ENCODE measurements at regions not wholly inside any gene's neighbourhood (a gene's known extent, or its start where the extent isn't known, plus 50 kb on each side); places are given as distances from the start of the nearest gene placed in this dataset.
"Not testable (repeated sequence)": the region's sequence is repeated elsewhere in the genome, so short reads cannot be mapped to it uniquely, and the experiment has no call there.

DNA sequence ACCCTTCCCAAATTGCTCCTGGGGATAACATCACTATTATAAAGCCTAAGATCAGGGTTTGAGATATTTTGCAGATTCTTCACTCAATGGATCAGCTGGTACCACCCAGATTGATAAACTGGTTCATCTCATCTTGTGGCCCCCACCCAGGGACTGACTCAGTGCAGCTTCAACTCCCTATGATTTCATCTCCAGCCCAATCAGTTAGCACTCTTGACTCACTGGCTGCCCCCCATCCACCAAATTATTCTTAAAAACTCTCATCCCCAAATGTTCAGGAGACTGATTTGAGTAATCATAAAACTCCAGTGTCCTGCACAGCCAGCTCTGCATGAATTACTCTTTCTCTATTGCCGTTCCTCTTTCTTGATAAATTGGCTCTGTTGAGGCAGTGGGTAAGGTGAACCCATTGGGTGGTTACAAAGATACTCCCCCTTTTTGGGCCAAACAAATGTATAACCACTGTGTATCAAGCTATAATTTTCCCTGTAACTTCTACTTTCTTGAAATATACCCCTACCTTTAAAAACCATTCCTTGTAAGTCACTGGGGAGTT is 263.3 kb upstream of the IL12B start:
- no peak for DNase-seq (ENCODE audit: low spot score)

DNA sequence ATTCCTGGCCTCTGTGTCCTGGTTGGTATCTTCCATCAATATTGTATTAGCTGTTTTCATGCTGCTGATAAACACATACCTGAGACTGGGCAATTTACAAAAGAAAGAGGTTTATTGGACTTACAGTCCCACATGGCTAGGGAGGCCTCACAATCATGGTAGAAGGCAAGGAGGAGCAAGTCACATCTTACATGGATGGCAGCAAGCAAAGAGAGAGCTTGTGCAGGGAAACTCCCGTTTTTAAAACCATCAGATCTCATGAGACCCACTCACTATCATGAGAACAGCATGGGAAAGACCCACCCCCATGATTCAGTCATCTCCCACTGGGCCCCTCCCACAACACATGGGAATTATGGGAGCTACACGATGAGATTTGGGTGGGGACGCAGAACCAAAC is 265.3 kb upstream of the IL12B start:
- not testable (repeated sequence) for DNase-seq (ENCODE audit: low spot score)

DNA sequence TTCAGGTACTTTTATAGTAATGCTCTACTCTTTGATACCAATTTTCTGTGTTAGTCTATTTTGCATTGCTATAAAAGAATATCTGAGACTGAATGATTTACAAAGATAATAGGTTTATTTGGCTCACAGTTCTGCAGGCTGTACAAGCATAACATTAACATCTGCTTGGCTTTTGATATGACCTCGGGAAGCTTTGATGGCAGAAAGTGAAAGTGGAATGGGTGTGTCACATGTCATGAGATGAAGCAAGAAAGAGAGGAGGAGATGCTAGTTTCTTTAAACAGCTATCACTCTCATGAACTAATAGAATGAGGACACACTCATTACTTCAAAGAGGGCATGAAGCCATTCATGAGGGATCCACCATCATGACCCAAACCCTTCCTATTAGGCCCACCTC is 270.9 kb upstream of the IL12B start:
- DNase-seq (ENCODE audit: low spot score) = no peak

DNA sequence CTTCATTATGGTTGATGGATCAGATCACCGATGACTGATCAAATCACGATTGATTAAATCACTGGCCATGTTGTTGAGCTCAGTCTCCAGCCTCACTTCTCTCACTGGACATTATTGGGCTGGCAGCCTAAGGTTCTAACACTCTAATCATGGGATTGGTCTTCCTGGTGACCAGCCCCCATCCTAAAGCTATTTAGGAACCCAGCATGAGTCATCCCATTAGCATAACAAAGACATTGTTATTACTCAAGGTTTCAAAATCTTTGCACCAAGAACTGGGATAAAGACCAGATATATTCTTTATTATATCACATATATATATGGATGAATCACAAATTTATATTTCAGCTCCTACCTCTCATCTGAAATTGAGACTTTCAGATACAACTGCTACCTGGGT is 272.1 kb upstream of the IL12B start:
- DNase-seq (ENCODE audit: low spot score) = no peak

DNA sequence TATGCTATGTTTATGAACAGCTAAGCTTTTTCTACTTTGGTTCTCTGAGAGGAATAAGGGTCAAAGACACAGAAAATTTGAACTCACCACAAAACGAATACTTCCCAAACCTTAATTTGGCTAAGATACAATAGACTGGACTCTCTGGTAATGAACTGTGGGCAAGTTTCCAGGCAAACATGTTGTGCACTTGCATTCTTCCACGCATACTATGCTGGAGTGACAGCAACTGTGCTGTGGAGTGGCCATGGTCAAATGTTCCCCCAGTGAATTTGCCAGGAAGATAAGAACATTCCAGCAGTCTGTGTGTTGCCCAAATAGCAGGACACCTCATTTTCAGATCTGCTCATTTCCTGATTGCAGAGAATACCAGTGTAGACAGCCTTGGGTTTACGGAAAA is 275.3 kb upstream of the IL12B start:
- no peak for DNase-seq (ENCODE audit: low spot score)

DNA sequence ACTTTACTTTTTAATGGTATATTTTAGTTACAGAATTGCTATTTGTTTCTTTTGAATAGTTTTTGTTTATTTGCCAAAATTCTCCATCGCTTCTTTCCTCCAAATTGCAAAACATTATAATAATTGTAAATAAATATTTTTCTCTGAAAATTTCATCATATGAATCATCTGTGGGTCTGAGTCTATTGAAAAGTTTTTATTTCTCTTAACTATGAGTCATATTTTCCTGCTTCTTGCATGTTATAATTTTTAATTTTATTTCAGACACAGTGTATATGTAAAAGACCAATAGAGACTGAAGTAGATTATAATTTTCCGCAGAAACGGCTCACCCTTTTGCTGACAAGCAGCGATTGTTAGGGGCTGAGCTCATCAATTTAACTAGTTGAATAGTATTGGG is 279.1 kb upstream of the IL12B start:
- DNase-seq (ENCODE audit: low spot score) = no peak

DNA sequence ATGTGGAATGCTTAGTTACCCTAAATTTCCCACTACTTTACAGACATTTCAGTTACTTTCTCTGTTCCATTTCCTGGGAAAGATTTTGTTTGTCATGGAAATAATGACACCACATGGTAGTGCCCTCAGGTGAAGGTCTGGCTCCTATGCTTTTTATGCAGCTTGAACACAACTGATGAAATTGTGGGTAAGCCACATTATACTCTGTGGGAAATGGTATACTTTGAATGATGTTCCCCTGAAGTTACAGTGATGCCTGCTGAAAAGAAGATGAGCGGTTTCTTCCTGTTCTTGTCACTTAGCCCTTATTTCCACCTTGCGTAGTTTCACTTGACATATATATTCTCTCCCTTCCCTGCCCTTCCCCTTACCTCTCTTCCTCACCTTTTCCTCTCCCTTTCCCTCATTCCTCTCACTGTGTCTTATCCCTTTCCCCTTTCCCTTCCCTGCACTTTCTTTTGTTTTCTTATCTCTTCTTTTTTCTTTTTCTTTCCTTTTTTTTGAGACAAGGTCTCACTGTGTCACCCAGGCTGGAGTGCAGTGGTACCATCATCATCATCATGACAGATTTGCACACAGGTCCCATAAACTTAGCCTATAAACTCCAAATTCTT is 280.8 kb upstream of the IL12B start:
- DNase-seq (ENCODE audit: low spot score) = no peak

DNA sequence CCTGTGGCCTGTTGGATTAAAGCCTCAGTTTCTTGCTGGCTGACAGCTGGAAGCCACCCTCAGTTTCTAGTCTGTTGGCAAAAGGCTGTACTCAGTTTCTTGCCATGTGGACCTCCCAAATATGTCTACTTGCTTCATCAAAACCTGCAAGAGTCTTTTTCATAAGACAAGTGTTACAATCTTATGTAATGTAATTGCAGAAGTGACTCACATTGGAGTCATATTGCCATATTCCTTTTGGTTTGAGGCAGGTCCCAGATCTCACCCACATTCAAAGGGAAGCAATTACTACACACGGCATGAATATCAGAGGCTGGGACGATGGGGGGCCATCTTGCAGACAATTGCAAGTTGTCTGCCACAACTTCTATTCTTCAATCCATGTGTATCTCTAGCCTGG is 286.7 kb upstream of the IL12B start:
- DNase-seq (ENCODE audit: low spot score) = no peak

DNA sequence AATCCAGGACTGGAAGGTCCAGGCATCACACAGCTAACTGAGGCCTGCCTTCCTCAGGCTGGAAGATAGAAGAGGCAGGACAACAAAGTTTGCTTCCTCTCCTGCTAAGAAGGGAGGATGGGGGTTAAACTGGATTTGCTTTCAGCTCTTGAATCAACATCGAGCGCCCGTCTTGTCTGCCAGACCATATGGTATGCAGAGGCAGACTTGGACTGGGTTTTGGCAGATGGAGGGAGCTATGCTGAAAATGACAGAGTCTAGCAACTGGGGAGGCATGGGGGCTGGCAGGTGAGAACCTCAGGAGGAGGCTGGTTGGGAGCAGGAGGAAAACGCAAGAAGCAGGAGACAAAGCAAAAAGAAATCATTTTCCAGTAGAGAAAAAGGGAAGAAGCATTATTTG is 289.5 kb upstream of the IL12B start:
- no peak for DNase-seq (ENCODE audit: low spot score)

DNA sequence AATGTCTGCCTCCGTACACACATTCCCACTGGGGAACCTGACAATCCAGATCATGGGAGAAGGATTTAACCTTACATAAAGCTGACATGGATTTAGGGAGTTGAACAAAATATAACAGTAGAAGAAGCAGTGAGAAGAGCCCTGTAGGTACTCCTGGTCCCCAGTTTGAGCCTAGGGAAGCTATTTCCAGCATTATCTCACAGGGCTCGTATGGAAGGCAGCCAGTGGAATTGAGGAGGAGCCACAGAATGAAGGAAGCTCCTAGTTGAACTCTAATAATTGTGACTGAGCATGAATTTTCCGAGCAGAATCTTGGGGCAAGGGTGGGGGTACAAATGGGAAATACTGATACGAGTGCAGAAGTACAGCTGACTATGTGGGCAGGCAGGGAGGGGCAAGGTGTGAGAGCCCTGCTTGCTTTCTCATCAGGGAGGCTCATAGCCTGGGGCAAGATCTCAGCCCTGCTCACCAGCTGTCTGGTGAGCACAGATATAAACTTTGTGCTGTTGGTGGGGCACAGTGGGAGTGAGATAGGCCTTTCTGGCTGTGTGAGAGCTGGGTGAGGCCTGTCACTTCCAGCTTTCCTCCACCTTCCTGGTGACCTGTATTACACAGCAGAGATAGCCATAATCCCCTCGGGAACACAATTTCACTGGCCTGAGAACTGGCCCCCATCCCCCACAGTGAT is 290.7 kb upstream of the IL12B start:
- DNase-seq (ENCODE audit: low spot score) = no peak

DNA sequence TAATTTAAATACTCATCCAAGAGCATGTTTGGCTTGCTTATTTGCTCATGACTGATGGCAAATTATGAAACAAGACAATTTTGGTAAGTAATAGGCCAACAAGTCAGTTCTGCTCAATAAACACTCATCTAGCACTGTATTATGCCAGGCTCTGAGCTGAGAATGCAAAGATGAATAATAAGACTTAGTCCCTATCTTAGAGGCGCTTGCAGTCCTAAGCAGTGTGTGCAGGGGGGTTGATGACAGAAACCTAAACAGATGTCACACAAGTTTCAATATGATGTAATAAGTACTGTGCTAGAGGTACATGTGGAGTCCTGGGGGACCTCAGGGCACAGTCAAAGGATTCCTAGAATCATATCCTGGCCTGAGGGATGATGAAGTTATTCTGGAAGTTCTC is 287.6 kb upstream of the ADRA1B start:
- DNase-seq (ENCODE audit: low spot score) = no peak

DNA sequence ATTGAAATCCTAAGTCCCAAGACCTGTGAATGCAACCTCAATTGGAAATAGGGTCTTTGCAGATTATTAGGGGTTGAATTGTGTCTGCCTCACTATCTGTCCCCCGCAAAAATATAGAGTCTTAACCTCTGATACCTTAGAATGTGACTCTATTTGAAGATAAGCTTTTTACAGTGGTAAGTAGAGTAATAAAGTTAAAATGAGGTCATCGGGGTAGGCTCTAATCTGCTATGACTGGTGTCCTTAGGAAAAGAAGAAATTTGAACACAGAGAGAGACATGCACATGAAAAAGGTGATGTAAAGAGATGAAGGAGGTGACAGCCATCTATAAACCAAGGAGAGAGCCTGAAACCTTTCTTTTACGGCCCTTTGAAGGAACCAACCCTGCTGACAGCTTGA is 287.1 kb upstream of the ADRA1B start:
- DNase-seq (ENCODE audit: low spot score) = no peak

DNA sequence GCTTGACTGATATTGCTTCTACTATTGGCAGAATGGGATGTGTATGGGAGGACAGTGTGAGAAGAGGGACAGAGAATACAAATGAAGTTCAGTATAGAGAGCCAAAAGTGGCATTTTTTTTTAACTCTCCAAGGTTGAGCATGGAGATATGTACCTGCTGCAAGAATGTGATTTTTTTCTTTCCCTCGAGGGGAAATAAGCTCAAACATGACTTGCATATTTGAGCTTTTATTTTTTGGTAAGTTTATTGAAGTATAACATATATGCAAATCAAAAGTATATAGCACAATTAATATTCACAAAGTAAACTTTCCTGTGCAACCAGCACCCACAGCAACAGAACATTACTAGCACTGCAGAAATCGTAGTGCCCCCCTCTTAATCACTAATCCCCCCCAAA is 285.7 kb upstream of the ADRA1B start:
- no peak for DNase-seq (ENCODE audit: low spot score)

DNA sequence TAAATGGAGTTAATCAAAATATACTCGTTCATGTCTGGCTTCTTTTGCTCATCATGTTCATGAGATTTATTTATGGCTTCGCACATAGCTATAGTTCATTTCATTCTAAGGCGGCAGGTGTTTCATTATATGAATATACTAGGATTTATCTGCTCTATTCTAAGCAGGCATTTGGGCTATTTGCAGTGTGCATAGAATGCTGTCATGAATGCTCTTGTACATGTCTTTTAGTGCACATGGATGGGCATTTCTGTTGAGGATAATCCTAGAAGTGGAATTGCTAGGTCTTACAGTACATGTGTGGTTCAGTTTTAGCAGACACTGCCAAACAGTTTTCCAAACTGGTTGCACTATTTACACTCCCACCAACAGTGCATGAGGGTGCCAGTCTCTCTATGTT is 285.3 kb upstream of the ADRA1B start:
- no peak for DNase-seq (ENCODE audit: low spot score)

DNA sequence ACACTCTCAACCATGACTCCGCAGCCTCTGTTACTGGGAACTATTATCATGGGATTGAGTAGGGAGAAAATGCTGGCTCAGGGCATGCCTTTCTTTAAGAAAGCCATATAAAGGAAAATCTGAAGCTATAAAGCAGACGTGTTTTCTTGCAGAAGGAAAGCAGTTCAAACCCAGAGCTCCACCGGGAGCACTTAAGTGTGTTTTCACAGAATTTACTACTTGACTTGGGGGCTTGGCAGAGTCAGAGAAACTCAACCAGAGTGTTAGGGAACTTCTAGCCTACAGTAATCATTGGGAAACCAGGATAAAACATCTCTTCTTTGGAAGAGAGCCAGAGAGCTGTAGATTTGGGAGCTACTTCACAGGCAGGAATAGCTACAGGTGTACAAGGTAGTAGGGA is 283.4 kb upstream of the ADRA1B start:
- no peak for DNase-seq (ENCODE audit: low spot score)

DNA sequence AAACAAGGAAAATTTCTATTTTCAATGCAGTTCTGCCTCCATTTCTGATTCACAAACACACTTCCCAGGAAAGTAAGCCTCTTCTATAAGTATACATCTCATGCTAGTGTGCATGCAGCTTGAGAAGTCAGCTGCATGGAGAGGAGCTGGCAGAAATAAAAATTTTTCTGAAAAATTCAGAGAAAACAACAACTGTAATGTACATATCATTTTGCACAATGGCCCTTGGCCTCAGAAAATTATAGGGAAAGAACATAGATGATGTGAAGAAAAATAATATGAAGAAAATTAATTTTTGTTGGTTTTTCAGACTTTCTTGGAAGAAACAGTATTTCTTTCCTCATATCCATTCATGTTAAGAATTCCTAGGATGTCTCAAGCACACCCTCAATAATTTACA is 277.8 kb upstream of the ADRA1B start:
- DNase-seq (ENCODE audit: low spot score) = no peak

DNA sequence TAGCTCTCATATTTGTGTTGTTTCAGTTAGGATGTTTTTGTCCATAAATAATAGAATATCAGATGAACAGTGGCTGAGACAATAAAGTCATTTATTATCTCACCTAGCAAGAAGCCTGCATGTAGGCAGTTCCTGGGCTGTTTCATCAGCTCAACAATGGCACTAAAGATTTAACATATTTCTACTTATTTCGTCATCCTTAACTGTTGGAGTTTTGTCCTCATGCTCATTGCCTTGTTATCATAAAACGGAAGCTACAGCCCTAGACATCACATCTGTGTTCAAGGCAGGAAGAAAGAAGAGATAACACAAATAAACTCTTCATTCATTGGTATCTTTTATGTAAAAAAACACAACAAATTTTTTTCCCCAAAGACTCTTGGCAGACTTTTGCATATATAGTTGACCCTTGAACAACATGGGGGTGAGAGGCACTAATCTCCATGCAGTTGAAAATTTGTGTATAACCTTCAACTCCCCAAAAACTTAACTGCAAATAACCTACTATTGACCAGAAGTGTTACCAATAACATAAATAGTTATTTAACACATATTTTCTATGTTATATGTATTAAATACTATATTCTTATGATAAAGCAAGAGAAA is 277.2 kb upstream of the ADRA1B start:
- DNase-seq (ENCODE audit: low spot score) = no peak

DNA sequence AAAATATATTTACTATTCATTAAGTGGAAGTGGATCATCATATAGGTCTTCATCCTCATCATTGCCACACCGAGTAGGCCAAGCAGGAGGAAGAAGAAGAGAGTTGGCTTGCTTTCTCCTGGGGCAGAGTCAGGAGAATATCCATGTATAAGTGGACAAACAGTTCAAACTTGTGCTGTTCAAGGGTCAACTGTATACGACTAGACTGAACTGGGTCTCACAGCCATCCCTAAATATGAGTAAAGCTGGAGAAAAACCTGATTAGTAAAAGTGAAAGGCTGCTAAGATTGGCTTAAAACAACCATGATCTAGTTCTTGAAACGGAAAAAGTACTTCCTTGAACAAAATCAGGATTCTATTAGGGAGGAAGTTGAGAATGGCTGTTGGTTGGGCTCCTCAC is 276.7 kb upstream of the ADRA1B start:
- DNase-seq (ENCODE audit: low spot score) = no peak

DNA sequence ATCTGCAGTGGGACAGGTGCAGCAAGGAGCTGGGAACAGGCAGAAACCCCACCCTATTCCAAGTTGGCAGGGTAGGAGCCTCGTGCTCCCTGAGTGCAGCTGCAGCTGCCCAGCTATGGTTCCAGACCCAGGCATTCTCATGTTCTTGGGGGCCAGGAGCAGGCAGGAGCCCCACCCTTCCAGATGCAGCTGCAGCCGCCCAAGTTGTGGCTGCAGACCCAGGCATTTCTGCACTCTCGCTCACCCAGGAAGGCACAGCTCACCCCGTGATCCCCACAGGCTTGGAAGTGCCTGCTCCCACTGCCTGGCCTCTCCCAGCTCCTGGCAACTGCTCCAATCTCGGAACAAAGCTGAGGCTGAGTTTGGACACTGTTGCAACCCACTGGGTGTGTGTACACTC is 275.8 kb upstream of the ADRA1B start:
- DNase-seq (ENCODE audit: low spot score) = no peak

DNA sequence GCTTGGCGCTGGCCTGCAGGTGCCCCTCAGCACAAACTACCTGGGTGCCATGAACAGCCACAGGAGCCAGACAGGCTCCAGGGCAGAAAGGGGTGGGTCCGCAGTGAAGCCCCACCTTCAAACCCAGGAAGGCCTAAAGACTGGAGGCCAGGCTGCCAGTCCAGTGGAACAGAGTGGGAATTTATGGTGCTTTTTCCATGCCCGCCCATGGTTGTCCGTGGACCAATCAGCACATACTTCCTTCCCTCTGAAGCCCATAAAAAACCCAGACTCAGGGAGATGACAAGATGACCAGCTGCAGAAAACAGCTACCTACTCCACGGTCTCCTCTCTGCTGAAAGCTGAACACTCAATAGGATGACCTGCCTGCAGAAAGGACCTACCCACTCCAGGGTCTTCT is 275.4 kb upstream of the ADRA1B start:
- DNase-seq (ENCODE audit: low spot score) = no peak

DNA sequence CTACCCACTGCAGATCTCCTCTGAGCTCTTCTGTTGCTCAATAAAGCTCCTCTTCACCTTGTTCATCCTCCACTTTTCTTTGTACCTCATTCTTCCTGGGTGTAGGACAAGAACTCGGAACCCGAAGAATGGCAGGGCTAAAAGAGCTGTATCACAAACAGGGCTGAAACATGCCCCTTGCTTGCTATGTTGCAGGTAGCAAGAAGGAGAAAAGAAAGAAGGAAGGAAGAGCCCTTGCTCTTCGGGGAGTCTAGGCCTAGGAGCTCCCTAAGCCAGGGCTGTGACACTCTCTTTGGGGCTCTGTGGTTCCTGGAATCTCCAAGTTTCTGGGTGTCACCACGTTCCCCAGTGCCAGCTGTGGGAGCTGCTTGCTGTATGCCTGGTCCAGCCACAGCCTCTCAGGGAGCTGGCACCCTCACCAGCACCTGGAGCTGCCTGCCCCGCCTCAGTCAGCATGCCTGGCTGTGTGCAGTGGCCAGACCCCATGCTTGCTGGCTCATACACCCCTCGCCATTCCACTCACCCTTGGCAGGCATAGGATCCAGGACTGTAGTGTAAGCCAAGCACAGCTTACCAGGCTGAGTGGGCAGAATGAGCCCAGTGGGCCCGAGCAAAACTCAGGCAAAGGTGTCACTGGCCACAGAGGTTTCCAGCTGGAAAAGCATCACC is 274.8 kb upstream of the ADRA1B start:
- no peak for DNase-seq (ENCODE audit: low spot score)

DNA sequence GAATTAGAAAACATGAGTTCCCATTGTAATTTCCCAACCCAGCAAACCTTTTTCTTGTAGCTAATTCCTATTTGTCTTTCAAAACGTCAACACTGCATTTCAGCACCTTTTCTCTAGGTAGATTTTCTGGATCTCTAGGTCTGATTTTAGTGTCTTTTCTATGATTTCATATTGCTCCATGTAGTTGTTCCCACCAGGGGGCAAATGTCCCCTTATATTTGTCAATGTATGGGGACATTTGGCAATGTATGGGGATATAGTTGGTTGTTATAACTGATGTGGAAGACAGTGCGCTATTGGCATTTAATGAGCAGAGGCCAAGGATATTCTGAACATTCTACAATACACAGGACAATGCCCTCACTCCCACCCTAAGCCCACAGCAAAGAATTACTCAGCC is 273.9 kb upstream of the ADRA1B start:
- no peak for DNase-seq (ENCODE audit: low spot score)

DNA sequence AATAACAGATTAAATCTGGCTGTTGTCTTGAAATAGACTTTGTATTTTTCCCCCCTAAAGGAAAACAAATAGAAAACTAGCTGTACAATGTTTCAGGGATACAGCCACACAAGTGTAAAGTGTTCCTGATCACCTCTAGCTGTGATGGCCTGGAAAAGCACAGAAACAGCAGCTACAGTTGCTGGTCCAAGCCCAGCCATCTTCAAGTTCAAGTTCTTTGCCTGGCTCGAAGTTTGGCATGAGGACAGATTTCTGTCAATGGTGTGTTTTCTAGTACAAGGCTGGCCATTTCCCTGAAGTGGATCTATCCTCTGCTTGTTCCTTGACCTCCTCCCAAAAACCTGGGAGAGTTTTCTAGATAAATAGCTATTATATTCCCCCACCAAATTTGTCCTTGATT is 272.2 kb upstream of the ADRA1B start:
- no peak for DNase-seq (ENCODE audit: low spot score)

Measured in ureter (tissue), 1 donor.